Activated T-helper 2 cell treated with anti-CD3 and anti-CD28 coated beads, Interferon-gamma antibody, Interleukin-2, Interleukin-4, amounts not matched to agents 10 μg/mL and 5 μg/mL and 100 μg/mL, durations not matched to agents 14 hours and 24 hours and 36 hours (primary cell): ENCODE measurements at regions not wholly inside any gene's neighbourhood (a gene's known extent, or its start where the extent isn't known, plus 50 kb on each side); places are given as distances from the start of the nearest gene placed in this dataset.

Source experiments
- DNase-seq: peaks from one replicate; pipeline ENCODE4 v3.0.0; 2021; ENCODE audit warnings: low spot score
- H3K27ac Mint-ChIP-seq: one replicate; pipeline ENCODE4 v1.8.0; 2021; ENCODE audit warnings: mixed read lengths
- H3K27me3 Mint-ChIP-seq: one replicate; pipeline ENCODE4 v1.8.0; 2021; ENCODE audit warnings: low read depth, mixed read lengths
- H3K36me3 Mint-ChIP-seq: one replicate; pipeline ENCODE4 v1.8.0; 2021; ENCODE audit warnings: low read depth, mixed read lengths
- H3K4me1 Mint-ChIP-seq: one replicate; pipeline ENCODE4 v1.8.0; 2021; ENCODE audit warnings: low read depth, mixed read lengths
- H3K4me3 Mint-ChIP-seq: one replicate; pipeline ENCODE4 v1.8.0; 2021; ENCODE audit warnings: low read depth, mild to moderate bottlenecking, moderate library complexity, mixed read lengths
- H3K9me3 Mint-ChIP-seq: one replicate; pipeline ENCODE4 v1.8.0; 2021; ENCODE audit warnings: mixed read lengths
- intact Hi-C: fragments of 100-400 bp; cut with micrococcal nuclease; formaldehyde crosslinking; loops from one replicate; pipeline ENCODE4 v1.15.1; 2023

GRCh38 chr4:163582703-163583102 is 88.2 kb downstream of the TMA16 start:
- Mint-ChIP-seq H3K9me3 (no peaks in the 10 kb centered on the region), H3K4me1 (no peaks in the 10 kb centered on the region), H3K27me3 (no peaks in the 10 kb centered on the region), H3K27ac (no peak overlapping the region), H3K4me3 (no peak overlapping the region), H3K36me3 (no peaks in the 10 kb centered on the region)
- intact Hi-C loops: no loop called here
- DNase-seq: no peak

DNA sequence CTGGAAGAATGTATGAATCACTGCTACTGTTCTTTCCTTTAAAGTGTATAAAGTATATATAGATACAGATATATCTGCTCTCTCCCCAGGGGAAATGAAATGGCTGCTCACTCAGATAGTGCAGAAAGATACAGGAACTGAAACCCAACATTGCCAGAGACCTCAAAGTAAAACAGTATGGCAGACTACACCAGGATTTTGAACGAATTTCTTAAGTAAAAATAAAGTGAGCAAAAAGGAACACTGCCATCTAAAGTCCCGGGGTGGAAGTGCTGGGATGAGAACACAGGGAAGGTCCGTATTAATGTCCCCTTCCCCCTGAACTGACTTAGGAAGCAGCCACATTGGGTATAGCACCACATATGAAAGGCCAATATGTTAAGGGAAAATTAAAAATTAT is 93.4 kb downstream of the TMA16 start:
- DNase-seq: no peak
- Mint-ChIP-seq H3K27ac (no peak overlapping the region), H3K4me1 (no peaks in the 10 kb centered on the region), H3K4me3 (no peak overlapping the region), H3K27me3 (no peaks in the 10 kb centered on the region), H3K9me3 (no peaks in the 10 kb centered on the region), H3K36me3 (no peaks in the 10 kb centered on the region)
- intact Hi-C loops: no loop called here

DNA sequence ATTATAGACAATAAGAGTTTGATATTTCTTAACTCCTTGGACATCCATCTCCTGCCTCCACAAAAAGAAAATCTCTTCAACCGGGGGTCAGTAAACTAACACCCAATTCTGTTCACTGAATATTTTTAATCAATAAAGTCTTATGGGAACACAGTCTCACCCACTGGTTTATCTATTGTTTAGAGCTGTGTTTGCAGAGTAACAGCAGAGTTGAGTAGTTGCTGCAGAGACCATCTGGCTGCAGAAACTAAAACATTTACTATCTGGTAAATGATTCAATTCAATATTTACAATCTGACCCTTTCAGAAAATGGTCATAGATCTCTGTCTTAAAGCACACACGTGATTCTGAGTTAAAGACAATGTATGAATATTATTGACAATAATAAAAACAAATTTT is 94.0 kb downstream of the TMA16 start:
- Mint-ChIP-seq H3K4me1 (no peaks in the 10 kb centered on the region), H3K4me3 (no peak overlapping the region), H3K36me3 (no peaks in the 10 kb centered on the region), H3K9me3 (no peaks in the 10 kb centered on the region), H3K27ac (no peak overlapping the region), H3K27me3 (no peaks in the 10 kb centered on the region)
- DNase-seq: no peak
- intact Hi-C loops: no loop called here

DNA sequence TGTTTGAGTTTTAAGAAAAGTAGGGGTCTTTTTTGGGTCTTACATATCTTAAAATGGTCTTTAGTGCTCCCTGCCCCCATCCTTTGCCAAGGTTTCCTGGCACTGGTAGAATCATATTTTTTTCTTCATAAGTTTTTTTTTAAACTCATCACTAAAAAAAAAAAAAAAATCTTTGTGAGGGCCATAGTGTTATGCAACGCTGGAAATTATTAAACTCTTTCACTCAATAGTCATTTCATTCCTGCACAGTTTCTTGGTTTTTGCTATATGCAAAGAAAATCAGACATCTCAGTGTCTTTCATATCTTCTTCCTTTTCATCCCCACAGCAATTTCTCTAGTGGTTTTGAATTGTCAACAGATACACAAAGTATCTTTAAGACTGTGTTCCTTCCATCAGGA is 95.6 kb downstream of the TMA16 start:
- Mint-ChIP-seq H3K9me3 (no peaks in the 10 kb centered on the region), H3K27ac (no peak overlapping the region), H3K27me3 (no peaks in the 10 kb centered on the region), H3K36me3 (no peaks in the 10 kb centered on the region), H3K4me3 (no peak overlapping the region), H3K4me1 (no peaks in the 10 kb centered on the region)
- no peak for DNase-seq
- intact Hi-C loops: no loop called here

DNA sequence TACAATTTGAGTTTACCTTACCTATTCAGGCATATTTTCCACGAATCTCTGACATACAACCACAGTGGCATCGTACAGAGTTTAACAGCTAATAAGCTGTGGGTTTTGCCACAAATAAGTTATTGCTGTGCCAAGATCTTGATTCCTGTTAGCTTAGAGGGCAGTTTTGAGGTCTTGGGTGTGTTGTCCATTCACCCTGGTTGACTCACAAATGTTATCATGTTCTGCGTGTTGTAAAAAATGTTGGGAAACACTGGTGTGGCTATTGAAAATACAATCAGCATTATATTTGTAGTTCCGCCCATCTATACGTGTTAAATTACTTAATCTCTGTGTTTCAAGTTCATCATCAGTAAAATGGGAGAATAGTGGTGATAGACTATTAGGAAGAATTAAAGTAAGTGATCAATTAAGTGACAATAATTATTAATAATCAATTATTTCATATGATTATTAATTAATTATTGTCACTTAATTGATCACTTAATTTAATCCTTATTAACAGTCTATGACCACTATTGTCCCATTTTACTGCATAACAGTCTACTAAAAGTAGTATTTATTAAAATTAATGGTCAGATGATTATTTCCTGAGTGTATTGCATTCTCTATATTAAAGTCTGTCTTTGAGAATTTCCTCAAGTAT is 96.3 kb downstream of the TMA16 start:
- Mint-ChIP-seq H3K4me1 (no peaks in the 10 kb centered on the region), H3K27ac (no peak overlapping the region)
- no peak for DNase-seq

GRCh38 chr4:163591614-163592020 is 97.1 kb downstream of the TMA16 start:
- no peaks in the 10 kb centered on the region for H3K9me3 Mint-ChIP-seq

More for the DNA sequence above, 96.3 kb downstream of the TMA16 start:
- H3K27me3 Mint-ChIP-seq: no peaks in the 10 kb centered on the region
- no peaks in the 10 kb centered on the region for H3K9me3 Mint-ChIP-seq
- no peaks in the 10 kb centered on the region for H3K36me3 Mint-ChIP-seq
- no peak overlapping the region for H3K4me3 Mint-ChIP-seq
- intact Hi-C loops: no loop called here

GRCh38 chr4:163592212-163592611 is 97.7 kb downstream of the TMA16 start:
- no peak for DNase-seq
- Mint-ChIP-seq H3K27ac (no peak overlapping the region), H3K9me3 (no peaks in the 10 kb centered on the region), H3K27me3 (no peaks in the 10 kb centered on the region), H3K4me3 (no peak overlapping the region), H3K4me1 (no peaks in the 10 kb centered on the region), H3K36me3 (no peaks in the 10 kb centered on the region)
- intact Hi-C loops: no loop called here

More at GRCh38 chr4:163591614-163592020, 97.1 kb downstream of the TMA16 start:
- Mint-ChIP-seq H3K27ac (no peak overlapping the region), H3K4me3 (no peak overlapping the region), H3K4me1 (no peaks in the 10 kb centered on the region), H3K36me3 (no peaks in the 10 kb centered on the region), H3K27me3 (no peaks in the 10 kb centered on the region)
- intact Hi-C loops: no loop called here
- no peak for DNase-seq

GRCh38 chr4:163595580-163595979 is 101.1 kb downstream of the TMA16 start:
- Mint-ChIP-seq H3K27me3 (no peaks in the 10 kb centered on the region), H3K9me3 (no peaks in the 10 kb centered on the region), H3K36me3 (no peaks in the 10 kb centered on the region), H3K4me1 (no peaks in the 10 kb centered on the region), H3K4me3 (no peak overlapping the region), H3K27ac (no peak overlapping the region)
- no peak for DNase-seq
- intact Hi-C loops: no loop called here

DNA sequence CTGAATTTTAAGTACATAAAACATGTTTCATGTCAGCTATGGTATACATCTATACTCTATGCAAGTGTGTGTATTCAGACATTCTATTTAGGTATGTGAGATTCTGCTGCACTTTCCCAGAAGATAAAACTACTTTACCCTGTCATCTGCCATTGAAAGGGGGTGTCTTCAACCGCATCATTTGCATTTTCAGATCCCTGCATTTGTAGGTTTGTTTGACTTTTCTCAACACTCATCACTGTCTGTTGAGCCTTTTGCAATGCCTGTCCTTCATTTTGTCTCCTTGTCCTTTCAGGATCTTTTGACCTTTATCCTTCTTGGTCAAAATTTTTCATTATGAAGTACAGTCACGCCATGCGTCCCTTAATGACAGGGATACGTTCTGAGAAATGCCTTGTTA is 103.5 kb downstream of the TMA16 start:
- intact Hi-C loops: no loop called here
- H3K9me3 Mint-ChIP-seq: no peaks in the 10 kb centered on the region
- no peaks in the 10 kb centered on the region for H3K36me3 Mint-ChIP-seq
- H3K27me3 Mint-ChIP-seq: no peaks in the 10 kb centered on the region
- DNase-seq: no peak
- H3K4me1 Mint-ChIP-seq: no peaks in the 10 kb centered on the region
- H3K4me3 Mint-ChIP-seq: no peak overlapping the region
- H3K27ac Mint-ChIP-seq: no peak overlapping the region

DNA sequence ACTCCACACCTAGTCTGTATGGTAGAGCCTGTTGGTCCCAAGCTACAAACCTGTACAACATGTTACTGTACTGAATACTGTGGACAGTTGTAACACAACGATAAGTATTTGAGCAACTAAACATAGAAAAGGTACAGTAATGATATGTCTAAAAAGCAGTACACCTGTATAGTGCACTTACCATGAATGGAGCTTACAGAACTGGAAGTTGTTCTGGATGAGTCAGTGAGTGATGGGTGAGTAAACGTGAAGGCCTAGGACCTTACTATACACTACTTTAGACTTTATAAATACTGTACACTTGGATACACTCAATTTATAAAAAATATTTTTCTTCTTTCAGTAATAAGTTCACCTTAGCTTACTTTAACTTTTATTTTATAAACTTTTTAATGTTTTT is 104.0 kb downstream of the TMA16 start:
- Mint-ChIP-seq H3K27me3 (no peaks in the 10 kb centered on the region), H3K27ac (no peak overlapping the region), H3K36me3 (no peaks in the 10 kb centered on the region), H3K9me3 (no peaks in the 10 kb centered on the region), H3K4me3 (no peak overlapping the region), H3K4me1 (no peaks in the 10 kb centered on the region)
- intact Hi-C loops: no loop called here
- no peak for DNase-seq

DNA sequence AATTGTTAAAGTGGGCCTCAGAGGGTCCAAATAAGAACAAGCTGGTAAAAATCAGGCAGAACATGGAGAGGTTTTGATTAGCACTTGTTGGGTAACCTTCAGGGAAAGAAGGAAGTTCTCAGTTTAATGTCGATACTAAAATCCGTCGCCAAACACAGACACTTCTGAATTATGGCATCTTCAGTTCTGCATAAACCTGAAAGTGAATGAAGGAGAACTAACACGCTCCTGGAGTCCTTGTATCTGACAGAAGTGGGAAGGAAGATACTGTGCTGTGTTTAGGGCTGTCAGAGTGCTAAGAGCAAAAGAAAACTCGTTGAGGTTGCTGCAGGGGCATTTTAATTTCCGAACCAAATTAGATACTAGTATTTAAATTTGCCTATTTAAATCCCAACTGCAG is 106.2 kb downstream of the TMA16 start:
- Mint-ChIP-seq H3K9me3 (no peaks in the 10 kb centered on the region), H3K4me1 (no peaks in the 10 kb centered on the region), H3K4me3 (no peak overlapping the region), H3K27me3 (no peaks in the 10 kb centered on the region), H3K27ac (no peak overlapping the region), H3K36me3 (no peaks in the 10 kb centered on the region)
- intact Hi-C loops: no loop called here
- no peak for DNase-seq

DNA sequence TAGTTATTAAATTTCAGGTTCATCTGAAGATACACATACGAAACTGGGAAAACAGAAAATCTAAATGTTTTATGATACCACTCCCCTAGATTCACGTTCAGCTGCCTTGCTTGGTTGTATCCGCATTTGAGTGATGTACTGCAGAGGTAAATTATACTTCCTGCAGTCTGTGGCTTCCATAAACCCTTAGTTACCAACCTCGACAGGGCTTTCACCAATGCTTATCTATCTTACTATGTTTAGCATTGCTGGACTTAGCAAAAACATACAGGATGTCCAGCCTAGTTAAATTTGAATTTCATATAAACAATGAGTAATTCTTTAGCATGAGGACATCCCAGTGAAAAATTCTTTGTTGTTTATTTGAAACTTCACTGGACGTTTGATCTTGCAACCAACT is 108.8 kb downstream of the TMA16 start:
- H3K4me3 Mint-ChIP-seq: no peak overlapping the region
- no peaks in the 10 kb centered on the region for H3K27me3 Mint-ChIP-seq
- H3K9me3 Mint-ChIP-seq: no peaks in the 10 kb centered on the region
- no peaks in the 10 kb centered on the region for H3K36me3 Mint-ChIP-seq
- H3K27ac Mint-ChIP-seq: no peak overlapping the region
- no peak for DNase-seq
- intact Hi-C loops: no loop called here
- H3K4me1 Mint-ChIP-seq: no peaks in the 10 kb centered on the region

- no peaks in the 10 kb centered on the region for H3K27me3 Mint-ChIP-seq
- intact Hi-C loops: no loop called here
- no peak for DNase-seq
- no peaks in the 10 kb centered on the region for H3K9me3 Mint-ChIP-seq
- no peaks in the 10 kb centered on the region for H3K36me3 Mint-ChIP-seq
- no peaks in the 10 kb centered on the region for H3K4me1 Mint-ChIP-seq
- no peak overlapping the region for H3K27ac Mint-ChIP-seq
- H3K4me3 Mint-ChIP-seq: no peak overlapping the region
Measured at GRCh38 chr4:163606896-163607691, 112.6 kb downstream of the TMA16 start.
